ENCODE measurements at regions not wholly inside any gene's neighbourhood (a gene's known extent, or its start where the extent isn't known, plus 50 kb on each side); places are given as distances from the start of the nearest gene placed in this dataset.

GRCh38 chr3:166499636-166500035 lies 662.4 kb upstream of the BCHE start:
- TF ChIP-seq SRF (IDR thresholded peaks at IDR 0.05; ENCODE audit: low read depth, low read length) (no peak), EP300 (IDR thresholded peaks at IDR 0.05; ENCODE audit: low read depth in 2 of 2, low read length in 2 of 2) (no peak), EP300 (CRISPR knock-in tag; IDR thresholded peaks at IDR 0.05; ENCODE audit: borderline replicate concordance) (no peak)

Measured in HepG2 (cell line).